ENCODE measurements at regions not wholly inside any gene's neighbourhood (a gene's known extent, or its start where the extent isn't known, plus 50 kb on each side); places are given as distances from the start of the nearest gene placed in this dataset.
"Not testable (repeated sequence)": the region's sequence is repeated elsewhere in the genome, so short reads cannot be mapped to it uniquely, and the experiment has no call there.

DNA sequence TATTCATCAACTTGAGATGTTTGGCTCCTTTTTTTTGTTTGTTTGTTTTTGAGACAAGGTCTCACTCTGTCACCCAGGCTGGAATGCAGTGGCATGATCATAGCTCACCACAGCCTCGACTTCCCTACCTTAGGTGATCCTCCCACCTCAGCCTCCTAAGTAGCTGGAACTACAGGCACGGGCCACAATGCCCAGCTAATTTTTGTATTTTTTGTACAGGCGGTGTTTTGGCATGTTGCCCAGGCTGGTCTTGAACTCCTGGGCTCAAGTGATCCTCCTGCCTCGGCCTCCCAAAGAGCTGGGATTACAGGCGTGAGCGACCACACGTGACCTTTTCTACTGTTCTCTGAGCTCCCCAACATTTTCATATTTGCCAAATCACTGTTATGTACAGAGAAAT lies 79.8 kb upstream of the EEA1 start:
- DNase-seq (ENCODE audit: low read depth, low spot score); in situ Hi-C loops (cut with HindIII; ENCODE audit: low pct_unique_long_range_greater_than_20kb, low sequenced_read_pairs): not testable (repeated sequence)

DNA sequence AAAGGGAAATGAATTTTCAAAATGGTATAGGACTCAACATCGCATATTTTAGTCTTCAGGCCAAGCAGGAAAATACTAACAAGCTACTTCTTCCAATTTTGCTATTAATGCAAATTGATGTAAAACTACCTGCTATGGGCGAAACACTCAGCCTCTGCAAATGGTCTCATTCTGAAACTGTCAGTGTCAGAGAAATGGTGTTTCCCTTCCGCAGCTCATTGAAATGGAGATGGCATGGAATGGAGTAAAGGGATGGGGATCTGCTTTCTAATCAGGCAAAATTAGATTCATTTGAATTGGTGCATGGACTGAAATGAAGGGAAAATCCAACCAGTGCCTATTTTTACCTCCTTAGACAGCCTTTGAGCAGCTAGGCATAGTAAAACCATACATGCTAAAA lies 80.4 kb upstream of the EEA1 start:
- DNase-seq (ENCODE audit: low read depth, low spot score) = no peak
- in situ Hi-C loops (cut with HindIII; ENCODE audit: low pct_unique_long_range_greater_than_20kb, low sequenced_read_pairs) = no loop called here

GRCh38 chr12:93010461-93010860 lies 81.4 kb upstream of the EEA1 start:
- DNase-seq (ENCODE audit: low read depth, low spot score) = no peak
- in situ Hi-C loops (cut with HindIII; ENCODE audit: low pct_unique_long_range_greater_than_20kb, low sequenced_read_pairs) = no loop called here

- in situ Hi-C loops (cut with HindIII; ENCODE audit: low pct_unique_long_range_greater_than_20kb, low sequenced_read_pairs) = no loop called here
- DNase-seq (ENCODE audit: low read depth, low spot score) = no peak
Observed at GRCh38 chr12:93011100-93011499, 82.0 kb upstream of the EEA1 start.

DNA sequence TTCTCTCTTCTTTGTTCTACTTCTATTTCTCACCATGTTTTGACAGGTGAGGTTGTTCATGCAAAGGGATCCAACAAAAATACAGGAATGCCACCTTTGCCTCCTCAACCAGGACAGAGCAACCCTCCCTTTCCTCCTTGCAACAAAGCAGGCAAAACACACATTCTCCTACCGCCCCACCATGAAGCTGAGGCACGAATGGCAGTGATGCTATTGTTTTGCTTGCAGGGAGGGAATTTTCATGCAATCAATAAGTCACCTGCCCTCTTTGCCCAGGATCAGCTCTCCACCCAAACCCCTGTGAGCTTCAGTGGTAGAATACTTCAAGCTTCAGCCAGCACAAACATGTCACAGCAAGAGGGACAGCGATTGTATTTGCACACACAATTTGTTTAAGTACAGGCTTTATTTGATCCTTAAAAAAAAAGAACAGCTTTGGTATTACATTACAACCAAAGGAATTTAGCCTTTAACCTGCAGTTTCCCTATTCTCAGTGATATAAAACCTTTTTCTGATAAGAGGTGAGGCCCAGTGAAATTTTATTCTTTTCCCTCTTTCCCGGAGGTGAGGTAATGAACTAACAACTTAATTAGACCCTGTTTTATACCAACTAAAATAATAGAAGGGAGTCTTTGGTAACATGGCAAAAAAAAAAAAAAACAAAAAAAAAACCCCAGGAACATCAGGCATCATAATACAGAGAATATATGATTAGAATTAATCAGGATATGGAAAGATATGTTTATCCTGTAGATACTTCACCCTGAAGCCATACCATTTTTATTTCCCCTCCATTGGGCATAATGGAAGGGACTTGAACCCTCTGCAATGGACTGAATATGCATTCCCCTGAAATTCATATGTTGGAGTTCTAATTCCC lies 87.0 kb upstream of the EEA1 start:
- no peak for DNase-seq (ENCODE audit: low read depth, low spot score)
- in situ Hi-C loops (cut with HindIII; ENCODE audit: low pct_unique_long_range_greater_than_20kb, low sequenced_read_pairs) = no loop called here

GRCh38 chr12:93016752-93017350 lies 87.8 kb upstream of the EEA1 start:
- DNase-seq (ENCODE audit: low read depth, low spot score) = peak; percentile 79
- in situ Hi-C loops (cut with HindIII; ENCODE audit: low pct_unique_long_range_greater_than_20kb, low sequenced_read_pairs) = no loop called here

DNA sequence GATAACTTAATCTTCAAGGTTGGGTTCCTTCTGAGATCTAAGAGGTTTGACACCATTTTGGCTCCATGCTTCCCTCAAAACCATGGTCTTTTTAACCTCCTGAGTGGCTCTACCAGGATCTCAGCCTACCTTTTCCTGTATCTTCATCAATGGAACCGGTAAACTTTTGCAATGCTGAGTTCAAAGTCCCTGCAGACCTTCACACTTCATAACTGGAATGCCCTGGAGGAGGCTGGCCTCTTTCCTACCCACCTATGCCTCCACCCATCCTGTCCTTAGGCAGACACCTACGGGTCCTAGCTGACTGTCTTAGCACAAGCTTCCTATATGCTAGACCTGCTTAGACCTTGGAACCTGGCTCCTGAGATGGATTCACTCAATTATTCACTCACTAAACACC lies 89.5 kb upstream of the EEA1 start:
- no peak for DNase-seq (ENCODE audit: low read depth, low spot score)
- in situ Hi-C loops (cut with HindIII; ENCODE audit: low pct_unique_long_range_greater_than_20kb, low sequenced_read_pairs) = no loop called here

DNA sequence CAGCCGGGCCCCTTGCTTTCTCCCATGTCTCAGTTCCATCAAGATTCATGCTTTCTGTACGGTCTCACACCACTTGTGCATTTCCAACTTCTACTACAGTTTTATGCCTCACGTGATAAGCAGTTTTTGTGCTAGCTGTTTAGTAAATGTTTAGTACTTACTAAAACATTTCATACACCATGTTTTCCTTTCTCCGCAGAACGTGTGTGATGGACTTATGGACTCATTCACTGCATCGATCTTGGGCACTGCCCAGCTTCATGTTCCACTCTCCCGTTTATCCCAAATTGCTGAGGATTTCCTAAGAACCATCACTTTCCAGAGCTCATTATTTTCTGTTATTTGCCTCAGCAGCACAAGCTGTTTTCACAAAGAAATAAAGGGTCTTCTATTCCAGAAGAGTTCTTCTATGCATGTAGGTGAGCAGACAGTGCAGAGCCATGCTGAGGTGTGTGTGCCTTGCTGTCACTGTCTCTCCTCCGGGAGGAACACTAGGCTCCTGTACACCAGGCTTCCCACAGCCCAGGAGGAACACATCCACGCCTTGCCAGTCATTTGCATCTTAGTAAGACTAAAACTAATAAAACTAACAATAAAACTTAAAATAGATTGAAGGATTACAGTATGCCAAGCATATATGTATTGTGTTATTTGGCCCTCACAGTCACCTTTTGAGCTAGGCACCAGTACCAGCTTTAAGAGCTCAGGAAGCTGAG lies 90.3 kb upstream of the EEA1 start:
- in situ Hi-C loops (cut with HindIII; ENCODE audit: low pct_unique_long_range_greater_than_20kb, low sequenced_read_pairs) = no loop called here
- no peak for DNase-seq (ENCODE audit: low read depth, low spot score)

- no peak for DNase-seq (ENCODE audit: low read depth, low spot score)
- in situ Hi-C loops (cut with HindIII; ENCODE audit: low pct_unique_long_range_greater_than_20kb, low sequenced_read_pairs) = no loop called here
Observed at GRCh38 chr12:93019975-93020630, 91.0 kb upstream of the EEA1 start.

DNA sequence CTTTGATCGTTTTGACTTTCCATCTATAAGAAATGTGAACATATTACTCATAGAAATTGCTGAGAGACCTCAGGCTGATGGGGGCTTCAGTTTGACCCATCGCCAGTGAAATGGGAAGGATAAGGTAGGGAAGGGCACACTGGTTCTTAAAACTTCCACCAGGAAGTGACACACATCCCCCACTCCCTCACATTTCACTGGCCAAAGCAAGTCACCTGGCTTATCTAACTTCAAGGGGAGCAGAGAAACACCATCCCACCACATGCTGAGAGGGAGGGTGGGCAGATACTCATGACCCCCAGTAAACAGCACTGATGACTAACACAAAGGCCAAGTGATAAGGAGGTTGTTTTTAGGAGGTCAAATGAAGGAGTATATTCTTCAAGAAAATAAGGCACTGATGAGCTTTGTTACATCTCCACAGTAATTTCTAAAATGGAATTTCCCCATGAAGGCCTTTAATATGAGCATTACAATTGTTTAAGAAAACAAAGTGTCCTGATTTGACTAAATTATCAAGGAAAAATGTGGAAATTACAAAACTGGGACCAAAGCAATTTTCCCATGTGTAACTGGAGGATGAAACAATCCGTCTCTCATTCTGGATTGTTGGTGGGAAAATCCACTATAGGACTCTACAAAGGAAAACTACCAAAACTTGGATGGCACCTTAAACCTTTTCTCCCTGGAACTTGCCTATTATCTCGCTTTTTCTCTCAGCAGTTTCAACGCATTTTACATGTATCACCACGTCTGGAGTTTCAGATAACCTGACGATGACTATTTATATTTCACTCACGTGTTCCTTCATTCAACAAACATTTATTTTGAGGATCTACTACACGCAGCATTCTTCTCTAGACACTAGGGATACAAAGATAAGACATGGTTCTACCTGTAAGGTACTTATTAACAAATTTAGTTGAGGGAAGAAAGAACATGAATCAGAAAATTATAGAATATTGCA lies 91.8 kb upstream of the EEA1 start:
- in situ Hi-C loops (cut with HindIII; ENCODE audit: low pct_unique_long_range_greater_than_20kb, low sequenced_read_pairs) = no loop called here
- no peak for DNase-seq (ENCODE audit: low read depth, low spot score)

GRCh38 chr12:93022603-93023340 lies 93.7 kb upstream of the EEA1 start:
- in situ Hi-C loops (cut with HindIII; ENCODE audit: low pct_unique_long_range_greater_than_20kb, low sequenced_read_pairs) = no loop called here
- DNase-seq (ENCODE audit: low read depth, low spot score) = no peak

GRCh38 chr12:93025145-93026103 lies 96.3 kb upstream of the EEA1 start:
- DNase-seq (ENCODE audit: low read depth, low spot score) = peak; percentile 87
- in situ Hi-C loops (cut with HindIII; ENCODE audit: low pct_unique_long_range_greater_than_20kb, low sequenced_read_pairs) = no loop called here

- DNase-seq (ENCODE audit: low read depth, low spot score) = no peak
- in situ Hi-C loops (cut with HindIII; ENCODE audit: low pct_unique_long_range_greater_than_20kb, low sequenced_read_pairs) = no loop called here
Observed at GRCh38 chr12:93027041-93027440, 97.9 kb upstream of the EEA1 start.

GRCh38 chr12:93029091-93029490 lies 100.0 kb upstream of the EEA1 start:
- in situ Hi-C loops (cut with HindIII; ENCODE audit: low pct_unique_long_range_greater_than_20kb, low sequenced_read_pairs) = no loop called here
- DNase-seq (ENCODE audit: low read depth, low spot score) = no peak

- in situ Hi-C loops (cut with HindIII; ENCODE audit: low pct_unique_long_range_greater_than_20kb, low sequenced_read_pairs) = no loop called here
Observed at GRCh38 chr12:93031028-93031427, 101.9 kb upstream of the EEA1 start.

GRCh38 chr12:93032758-93033157 lies 103.7 kb upstream of the EEA1 start:
- in situ Hi-C loops (cut with HindIII; ENCODE audit: low pct_unique_long_range_greater_than_20kb, low sequenced_read_pairs) = no loop called here
- DNase-seq (ENCODE audit: low read depth, low spot score) = no peak

More at GRCh38 chr12:93031028-93031427, 101.9 kb upstream of the EEA1 start:
- DNase-seq (ENCODE audit: low read depth, low spot score) = no peak

Data from SK-MEL-5 (cell line).